ENCODE measurements at regions not wholly inside any gene's neighbourhood (a gene's known extent, or its start where the extent isn't known, plus 50 kb on each side); places are given as distances from the start of the nearest gene placed in this dataset.

- H3K4me2 ChIP-seq (ENCODE audit: low read length): no peak overlapping the region
- no peaks in the 10 kb centered on the region for H3K27me3 ChIP-seq (ENCODE audit: low read depth, low read length)
- H3K4me1 ChIP-seq (ENCODE audit: low read length): no peaks in the 10 kb centered on the region
- no peaks in the 10 kb centered on the region for H4K20me1 ChIP-seq (ENCODE audit: insufficient read depth, low read length)
- no peaks in the 10 kb centered on the region for H3K9me3 ChIP-seq (ENCODE audit: insufficient read depth, low read length)
- H2AFZ ChIP-seq (ENCODE audit: low read depth, low read length): no peak overlapping the region
- no peaks in the 10 kb centered on the region for H3K79me2 ChIP-seq (ENCODE audit: low read length)
- H3K4me3 ChIP-seq (ENCODE audit: low read length): no peak overlapping the region
- TF ChIP-seq EZH2phosphoT487 (IDR thresholded peaks at IDR 0.05; ENCODE audit: low read depth): no peak
- TF ChIP-seq CTCF (IDR thresholded peaks at IDR 0.05; ENCODE audit: low read depth, low read length): no peak
- no peak overlapping the region for H3K9ac ChIP-seq (ENCODE audit: low read length)
- no peaks in the 10 kb centered on the region for H3K36me3 ChIP-seq (replicated peaks; ENCODE audit: low read depth, low read length)
- no peak overlapping the region for H3K27ac ChIP-seq (ENCODE audit: low read length)
These were observed 123.0 kb upstream of the PLS3 start for GRCh38 chrX:115437841-115438595.

- H3K27me3 ChIP-seq (ENCODE audit: low read depth, low read length): no peaks in the 10 kb centered on the region
- TF ChIP-seq CTCF (IDR thresholded peaks at IDR 0.05; ENCODE audit: low read depth, low read length) (no peak), EZH2phosphoT487 (IDR thresholded peaks at IDR 0.05; ENCODE audit: low read depth) (no peak)
- H3K9ac ChIP-seq (ENCODE audit: low read length): no peak overlapping the region
- no peaks in the 10 kb centered on the region for H3K9me3 ChIP-seq (ENCODE audit: insufficient read depth, low read length)
- no peaks in the 10 kb centered on the region for H3K36me3 ChIP-seq (replicated peaks; ENCODE audit: low read depth, low read length)
- no peaks in the 10 kb centered on the region for H3K79me2 ChIP-seq (ENCODE audit: low read length)
- H4K20me1 ChIP-seq (ENCODE audit: insufficient read depth, low read length): no peaks in the 10 kb centered on the region
- no peak overlapping the region for H3K4me2 ChIP-seq (ENCODE audit: low read length)
- no peak overlapping the region for H2AFZ ChIP-seq (ENCODE audit: low read depth, low read length)
- H3K27ac ChIP-seq (ENCODE audit: low read length): no peak overlapping the region
- H3K4me3 ChIP-seq (ENCODE audit: low read length): no peak overlapping the region
- no peaks in the 10 kb centered on the region for H3K4me1 ChIP-seq (ENCODE audit: low read length)
These were observed 112.8 kb upstream of the PLS3 start for GRCh38 chrX:115448146-115448545.

- H3K27me3 ChIP-seq (ENCODE audit: low read depth, low read length): no peaks in the 10 kb centered on the region
- TF ChIP-seq CTCF (IDR thresholded peaks at IDR 0.05; ENCODE audit: low read depth, low read length): no peak
- no peak for TF ChIP-seq EZH2phosphoT487 (IDR thresholded peaks at IDR 0.05; ENCODE audit: low read depth)
- H3K4me1 ChIP-seq (ENCODE audit: low read length): no peaks in the 10 kb centered on the region
- H3K27ac ChIP-seq (ENCODE audit: low read length): no peak overlapping the region
- H3K4me3 ChIP-seq (ENCODE audit: low read length): no peak overlapping the region
- H3K36me3 ChIP-seq (replicated peaks; ENCODE audit: low read depth, low read length): no peaks in the 10 kb centered on the region
- H3K9ac ChIP-seq (ENCODE audit: low read length): no peak overlapping the region
- H2AFZ ChIP-seq (ENCODE audit: low read depth, low read length): no peak overlapping the region
- H4K20me1 ChIP-seq (ENCODE audit: insufficient read depth, low read length): no peaks in the 10 kb centered on the region
- no peak overlapping the region for H3K4me2 ChIP-seq (ENCODE audit: low read length)
- no peaks in the 10 kb centered on the region for H3K79me2 ChIP-seq (ENCODE audit: low read length)
- no peaks in the 10 kb centered on the region for H3K9me3 ChIP-seq (ENCODE audit: insufficient read depth, low read length)
These were observed 111.2 kb upstream of the PLS3 start for GRCh38 chrX:115449742-115450141.

GRCh38 chrX:115452251-115452650, 108.7 kb upstream of the PLS3 start:
- Histone ChIP-seq H3K9ac (ENCODE audit: low read length) (no peak overlapping the region), H4K20me1 (ENCODE audit: insufficient read depth, low read length) (no peaks in the 10 kb centered on the region), H3K27me3 (ENCODE audit: low read depth, low read length) (no peaks in the 10 kb centered on the region), H3K4me2 (ENCODE audit: low read length) (no peak overlapping the region), H3K79me2 (ENCODE audit: low read length) (no peaks in the 10 kb centered on the region), H3K9me3 (ENCODE audit: insufficient read depth, low read length) (no peaks in the 10 kb centered on the region), H2AFZ (ENCODE audit: low read depth, low read length) (no peak overlapping the region), H3K36me3 (replicated peaks; ENCODE audit: low read depth, low read length) (no peaks in the 10 kb centered on the region), H3K4me1 (ENCODE audit: low read length) (no peaks in the 10 kb centered on the region), H3K27ac (ENCODE audit: low read length) (no peak overlapping the region), H3K4me3 (ENCODE audit: low read length) (no peak overlapping the region)
- no peak for TF ChIP-seq EZH2phosphoT487 (IDR thresholded peaks at IDR 0.05; ENCODE audit: low read depth)
- TF ChIP-seq CTCF (IDR thresholded peaks at IDR 0.05; ENCODE audit: low read depth, low read length): no peak
